Activated naive CD8-positive, alpha-beta T cell (primary cell): ENCODE measurements at regions not wholly inside any gene's neighbourhood (a gene's known extent, or its start where the extent isn't known, plus 50 kb on each side); places are given as distances from the start of the nearest gene placed in this dataset.
A peak's percentile ranks its signal among the peaks of the same experiment; 100 is the strongest.
"Not testable (repeated sequence)": the region's sequence is repeated elsewhere in the genome, so short reads cannot be mapped to it uniquely, and the experiment has no call there.

Source experiments
- H3K27ac Mint-ChIP-seq: one replicate; pipeline ENCODE4 v1.8.0; 2021; ENCODE audit warnings: mixed read lengths
- H3K27me3 Mint-ChIP-seq: one replicate; pipeline ENCODE4 v1.8.0; 2021; ENCODE audit warnings: mixed read lengths
- H3K36me3 Mint-ChIP-seq: one replicate; pipeline ENCODE4 v1.8.0; 2021; ENCODE audit warnings: mixed read lengths
- H3K4me1 Mint-ChIP-seq: one replicate; pipeline ENCODE4 v1.8.0; 2021; ENCODE audit warnings: low read depth, mixed read lengths
- H3K4me3 Mint-ChIP-seq: one replicate; pipeline ENCODE4 v1.8.0; 2021; ENCODE audit warnings: mild to moderate bottlenecking, mixed read lengths
- H3K9me3 Mint-ChIP-seq: one replicate; pipeline ENCODE4 v1.8.0; 2021; ENCODE audit warnings: low read depth, mixed read lengths

DNA sequence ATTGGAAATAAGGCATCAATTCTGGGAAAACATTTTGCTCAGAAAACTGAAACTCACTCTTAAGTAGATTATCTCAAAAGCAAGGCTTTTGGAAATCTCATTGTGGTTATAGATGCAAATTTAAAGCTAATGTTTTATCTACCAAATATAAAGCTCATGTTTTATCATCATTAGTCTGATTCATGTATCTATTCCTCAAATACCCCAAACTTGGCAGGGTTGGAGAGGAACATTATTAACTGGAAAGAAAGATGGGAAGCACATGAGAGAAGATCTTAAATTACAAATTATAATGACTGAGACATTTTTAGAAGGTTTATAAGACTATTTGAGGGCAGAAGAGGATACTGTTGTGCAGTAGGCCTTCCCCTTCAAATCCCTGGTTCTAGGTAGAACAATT lies 137.3 kb upstream of the TGFBR2 start:
- H3K27me3 Mint-ChIP-seq: no peaks in the 10 kb centered on the region
- H3K4me1 Mint-ChIP-seq: peaks cover 19% of the 10 kb centered on the region
- no peak overlapping the region for H3K4me3 Mint-ChIP-seq
- no peak overlapping the region for H3K27ac Mint-ChIP-seq
- H3K36me3 Mint-ChIP-seq: peaks cover 5% of the 10 kb centered on the region
- peaks cover 8% of the 10 kb centered on the region for H3K9me3 Mint-ChIP-seq

DNA sequence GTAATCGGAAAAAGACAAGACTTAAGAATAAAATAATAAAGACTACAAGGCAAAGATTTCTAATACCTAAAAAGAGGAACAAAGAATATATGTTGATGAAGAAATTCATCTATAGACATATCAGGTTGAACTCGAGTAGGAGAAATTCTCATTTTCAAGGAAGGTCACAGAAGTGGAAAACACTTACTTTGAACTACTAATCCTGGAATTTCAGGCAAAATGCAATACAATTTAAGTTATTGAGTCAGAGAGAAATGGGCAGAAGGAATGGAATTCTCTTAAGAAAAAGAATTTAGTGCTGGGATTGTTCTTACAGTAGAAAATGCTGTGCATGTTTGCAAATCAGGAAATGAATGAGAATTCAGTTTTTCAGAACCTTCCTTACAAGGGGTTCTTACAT lies 135.9 kb upstream of the TGFBR2 start:
- H3K27me3 Mint-ChIP-seq: no peaks in the 10 kb centered on the region
- peaks cover 32% of the 10 kb centered on the region for H3K4me1 Mint-ChIP-seq
- H3K9me3 Mint-ChIP-seq: no peaks in the 10 kb centered on the region

DNA sequence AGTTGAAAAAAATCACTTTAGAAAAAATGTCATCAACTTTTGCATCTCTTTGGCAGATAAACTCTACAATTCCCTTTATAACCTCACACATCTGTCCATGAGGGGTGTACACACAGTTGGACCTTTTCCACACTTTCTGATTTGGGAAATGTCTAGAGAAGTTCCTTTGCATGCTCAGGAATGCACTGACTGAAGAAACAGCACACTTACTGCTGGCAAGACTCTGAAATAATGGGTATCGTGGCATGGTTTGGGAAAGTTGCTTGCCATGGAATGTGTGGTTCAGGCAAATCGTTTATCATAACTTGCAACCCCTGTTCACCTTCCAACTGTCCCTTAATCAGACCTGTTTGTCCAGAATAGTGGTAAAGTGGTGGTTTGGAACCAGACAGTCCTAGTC lies 135.3 kb upstream of the TGFBR2 start:
- Mint-ChIP-seq H3K27ac (no peak overlapping the region), H3K4me1 (peaks cover 36% of the 10 kb centered on the region), H3K27me3 (no peaks in the 10 kb centered on the region), H3K36me3 (no peaks in the 10 kb centered on the region), H3K9me3 (no peaks in the 10 kb centered on the region), H3K4me3 (no peak overlapping the region)

More for the DNA sequence above, 135.9 kb upstream of the TGFBR2 start:
- no peak overlapping the region for H3K4me3 Mint-ChIP-seq
- H3K27ac Mint-ChIP-seq: no peak overlapping the region
- H3K36me3 Mint-ChIP-seq: no peaks in the 10 kb centered on the region

DNA sequence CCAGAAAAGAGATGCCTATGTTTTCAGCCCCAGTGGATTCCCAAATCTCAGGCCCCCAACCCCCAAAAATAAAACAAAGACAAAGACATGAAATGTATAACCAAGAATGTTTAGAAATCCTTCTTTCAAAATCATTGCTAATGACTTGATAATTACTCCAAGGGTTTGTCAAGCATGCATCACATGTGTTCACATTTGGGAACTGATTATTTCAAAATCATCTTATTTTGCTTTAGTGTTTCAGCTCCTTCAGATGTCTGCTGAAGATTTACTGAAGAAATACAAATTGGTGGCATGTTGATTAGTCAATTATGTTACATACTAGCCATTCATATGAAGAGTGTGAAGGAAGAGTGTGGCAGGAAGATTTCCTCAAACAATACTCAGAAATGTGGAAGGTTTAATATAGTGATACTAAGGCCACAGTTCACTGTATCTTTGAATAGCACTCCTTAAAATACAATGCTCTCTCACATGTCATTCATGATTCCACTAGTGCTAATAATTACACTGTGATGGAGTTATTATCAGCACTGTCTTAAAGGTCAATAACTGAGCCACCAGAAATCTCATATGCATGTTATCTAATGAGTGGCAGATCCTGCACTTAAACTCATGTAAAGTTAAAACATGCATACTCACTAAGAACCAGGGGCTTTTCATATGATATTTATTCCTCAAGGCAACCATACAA lies 134.5 kb upstream of the TGFBR2 start:
- H3K9me3 Mint-ChIP-seq: no peaks in the 10 kb centered on the region
- H3K4me1 Mint-ChIP-seq: peaks cover 44% of the 10 kb centered on the region
- no peaks in the 10 kb centered on the region for H3K36me3 Mint-ChIP-seq
- no peak overlapping the region for H3K4me3 Mint-ChIP-seq
- no peak overlapping the region for H3K27ac Mint-ChIP-seq
- H3K27me3 Mint-ChIP-seq: no peaks in the 10 kb centered on the region

DNA sequence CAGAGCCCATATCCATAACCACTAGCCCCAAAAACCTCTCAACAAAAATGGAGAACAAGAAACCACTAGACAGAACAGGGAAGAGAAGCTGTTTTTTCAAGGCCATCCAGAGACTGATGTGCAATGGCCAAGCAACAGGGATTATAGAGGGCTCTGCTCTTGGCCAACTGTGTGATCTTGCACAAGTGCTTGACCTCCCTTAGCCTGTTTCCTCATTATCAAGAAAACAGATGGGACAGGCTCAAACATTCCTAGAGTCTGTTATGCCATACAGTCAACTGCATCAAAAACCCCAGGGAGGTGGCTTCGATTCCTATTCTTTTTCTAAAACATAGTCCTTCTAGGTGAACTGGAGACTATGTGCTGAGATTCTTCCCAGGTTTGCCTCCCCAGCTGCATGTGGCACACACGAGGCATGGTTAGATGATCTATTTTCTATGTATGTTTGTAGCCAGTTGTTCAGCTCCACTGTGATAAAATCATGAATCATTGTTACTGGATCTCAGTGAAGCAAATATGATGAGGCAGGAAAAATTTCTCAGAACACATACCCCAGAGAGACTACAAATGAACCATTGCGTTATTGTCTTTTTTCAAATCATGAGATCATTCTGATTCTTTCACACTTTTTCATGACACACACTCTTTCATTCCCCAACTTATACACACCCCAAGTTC lies 132.9 kb upstream of the TGFBR2 start:
- Mint-ChIP-seq H3K4me3 (no peak overlapping the region), H3K4me1 (peaks cover 56% of the 10 kb centered on the region), H3K36me3 (no peaks in the 10 kb centered on the region)

DNA sequence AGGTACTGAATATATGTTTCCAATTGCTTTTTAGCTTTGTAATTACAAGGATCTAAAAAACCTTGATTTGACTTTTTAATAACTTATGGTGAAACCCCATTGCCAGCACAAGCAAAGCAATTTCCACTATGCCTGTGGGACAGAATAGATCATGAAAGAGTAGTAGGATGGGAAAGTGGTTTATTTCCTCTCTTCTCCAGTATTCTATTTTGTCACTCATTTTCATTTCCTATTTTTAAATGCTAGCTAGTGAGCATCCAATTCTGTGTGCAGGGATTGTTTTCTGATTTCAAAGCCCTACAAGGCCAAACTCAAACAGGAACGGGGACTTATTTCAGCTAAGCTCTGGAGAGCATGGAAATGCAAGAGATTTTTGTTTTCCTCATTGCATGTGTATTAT lies 132.0 kb upstream of the TGFBR2 start:
- H3K9me3 Mint-ChIP-seq: no peaks in the 10 kb centered on the region
- peaks cover 2% of the 10 kb centered on the region for H3K36me3 Mint-ChIP-seq
- no peaks in the 10 kb centered on the region for H3K27me3 Mint-ChIP-seq
- H3K4me1 Mint-ChIP-seq: peaks cover 57% of the 10 kb centered on the region
- no peak overlapping the region for H3K27ac Mint-ChIP-seq
- H3K4me3 Mint-ChIP-seq: peak overlapping the region; percentile 17

More for the DNA sequence above, 132.9 kb upstream of the TGFBR2 start:
- Mint-ChIP-seq H3K9me3 (no peaks in the 10 kb centered on the region), H3K27me3 (no peaks in the 10 kb centered on the region), H3K27ac (no peak overlapping the region)

DNA sequence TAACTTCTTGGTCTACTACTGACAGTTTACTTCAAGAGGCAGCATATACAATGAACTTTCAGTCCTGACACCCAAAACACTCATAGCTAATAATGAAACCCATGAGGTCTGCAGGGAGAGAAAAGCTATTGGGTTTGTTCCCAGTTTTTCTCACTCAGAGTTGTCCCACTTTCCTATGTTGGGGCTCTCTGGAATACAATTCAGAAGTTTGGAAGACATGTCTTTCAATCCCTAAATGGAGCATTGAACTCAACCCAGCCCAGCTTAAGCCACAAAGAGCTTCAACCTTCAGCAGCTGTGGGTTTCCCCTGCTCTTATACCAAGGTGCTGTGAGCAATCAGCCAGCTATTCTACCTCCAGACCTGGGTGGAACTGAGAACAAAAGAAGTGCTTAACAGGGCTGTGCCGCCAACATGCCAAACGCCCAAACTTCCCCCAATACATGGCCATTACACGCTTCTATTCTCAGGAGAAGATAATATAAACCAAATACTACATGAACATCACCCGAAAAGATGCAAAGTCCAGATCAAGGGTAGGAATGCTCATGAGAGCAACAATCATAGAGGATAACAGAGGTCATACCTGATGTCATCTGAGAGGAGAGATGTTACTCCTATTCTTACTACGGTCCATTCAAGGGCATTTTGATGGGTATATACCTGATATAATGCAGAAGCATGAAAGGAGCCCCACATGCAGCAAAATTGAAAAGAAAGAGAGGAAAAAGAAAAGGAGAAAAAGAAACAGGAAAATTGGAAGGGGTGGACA lies 131.2 kb upstream of the TGFBR2 start:
- Mint-ChIP-seq H3K36me3 (peaks cover 7% of the 10 kb centered on the region), H3K4me3 (peak overlapping the region; percentile 12)

DNA sequence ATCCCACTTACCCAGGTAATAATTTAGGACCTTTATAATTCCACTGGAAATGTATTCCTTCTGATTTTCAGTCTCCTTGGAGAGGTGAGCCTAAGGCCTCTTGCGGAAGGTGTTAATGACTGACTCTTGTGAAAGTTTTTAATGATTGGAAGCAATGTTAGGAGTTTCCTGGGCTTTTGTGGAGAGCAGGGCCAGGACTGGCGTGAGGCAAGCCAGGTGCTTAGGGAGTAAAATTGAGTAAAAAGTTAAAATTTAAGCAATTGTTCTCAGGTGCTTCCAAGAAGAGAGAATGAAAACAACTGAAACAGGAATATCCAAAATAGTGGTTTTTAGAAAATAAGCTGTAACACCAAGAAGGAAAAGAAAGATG lies 130.6 kb upstream of the TGFBR2 start:
- Mint-ChIP-seq H3K4me3 (no peak overlapping the region), H3K27me3 (no peaks in the 10 kb centered on the region), H3K36me3 (peaks cover 7% of the 10 kb centered on the region), H3K4me1 (peaks cover 57% of the 10 kb centered on the region), H3K27ac (no peak overlapping the region), H3K9me3 (no peaks in the 10 kb centered on the region)

More for the DNA sequence above, 131.2 kb upstream of the TGFBR2 start:
- Mint-ChIP-seq H3K27ac (peak overlapping the region; percentile 43), H3K4me1 (peaks cover 60% of the 10 kb centered on the region), H3K27me3 (no peaks in the 10 kb centered on the region), H3K9me3 (no peaks in the 10 kb centered on the region)

DNA sequence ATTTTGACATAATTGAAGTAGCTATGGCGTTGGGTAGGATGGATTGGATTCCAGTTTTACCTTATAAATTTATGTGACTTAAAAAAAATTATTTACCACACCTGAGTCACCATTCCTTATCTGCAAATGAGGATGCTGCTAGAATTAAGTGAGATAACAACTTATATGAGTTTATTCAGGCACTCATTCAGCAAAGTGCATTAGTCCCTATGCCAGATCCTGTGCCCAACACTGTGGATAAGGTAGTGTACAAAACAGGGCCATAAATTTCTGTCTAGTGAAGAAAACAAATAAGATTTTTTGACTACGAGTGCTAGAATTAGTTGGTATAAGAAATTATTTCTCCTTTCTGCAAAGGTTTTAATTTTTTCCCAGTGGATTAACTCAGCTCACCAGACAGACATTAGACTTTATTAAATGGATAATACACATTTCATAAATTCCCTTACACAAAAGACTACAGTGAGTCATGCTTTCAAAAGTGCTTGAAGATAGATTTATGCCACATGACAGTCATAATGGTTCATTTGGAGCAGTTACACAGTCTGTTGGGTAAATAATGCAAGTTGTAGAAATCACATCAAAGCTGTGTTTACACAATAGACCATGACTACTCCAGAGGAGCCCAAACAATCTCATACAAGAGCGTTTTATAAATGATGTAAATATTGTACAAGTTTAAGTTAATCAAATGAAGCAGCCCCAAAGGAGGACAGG lies 129.9 kb upstream of the TGFBR2 start:
- Mint-ChIP-seq H3K4me1 (peaks cover 55% of the 10 kb centered on the region), H3K27ac (no peak overlapping the region), H3K36me3 (peaks cover 7% of the 10 kb centered on the region), H3K9me3 (no peaks in the 10 kb centered on the region), H3K27me3 (no peaks in the 10 kb centered on the region), H3K4me3 (no peak overlapping the region)

DNA sequence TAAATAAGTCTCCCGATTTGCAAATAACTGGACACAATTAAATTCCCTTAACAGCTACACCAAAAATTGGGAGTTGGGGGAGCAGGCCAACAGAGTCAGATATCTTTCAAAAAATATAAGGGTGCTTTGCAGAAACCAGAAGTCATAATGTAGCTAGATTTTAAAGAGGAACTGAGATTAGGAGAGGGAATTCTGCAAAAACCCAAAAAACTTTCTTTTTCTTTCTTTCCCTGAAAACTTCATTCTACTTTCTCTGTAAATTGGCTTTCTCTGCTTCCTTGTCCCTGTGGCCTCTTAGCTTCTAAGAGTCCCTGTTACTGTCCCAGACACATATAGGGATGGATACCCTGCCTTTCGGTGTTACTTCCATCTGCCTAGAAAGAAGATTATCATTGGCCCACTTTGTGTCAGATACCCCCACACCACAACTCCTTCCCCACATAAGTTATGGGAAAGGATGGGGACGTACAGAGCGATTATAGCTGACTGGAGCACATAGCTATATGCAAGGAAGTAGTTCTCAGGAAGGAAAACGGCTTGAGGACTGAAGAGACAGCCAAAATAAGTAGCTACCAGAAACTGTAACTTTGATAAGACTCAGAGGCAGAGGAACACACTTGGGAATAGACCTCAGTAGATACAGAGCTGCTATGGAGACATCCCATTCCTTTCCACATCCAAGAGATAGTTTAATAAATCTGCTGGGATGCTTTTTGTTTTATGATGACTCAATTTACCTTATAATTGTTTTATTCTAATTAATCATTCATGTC lies 129.1 kb upstream of the TGFBR2 start:
- H3K27ac Mint-ChIP-seq: no peak overlapping the region
- H3K4me1 Mint-ChIP-seq: peaks cover 51% of the 10 kb centered on the region

DNA sequence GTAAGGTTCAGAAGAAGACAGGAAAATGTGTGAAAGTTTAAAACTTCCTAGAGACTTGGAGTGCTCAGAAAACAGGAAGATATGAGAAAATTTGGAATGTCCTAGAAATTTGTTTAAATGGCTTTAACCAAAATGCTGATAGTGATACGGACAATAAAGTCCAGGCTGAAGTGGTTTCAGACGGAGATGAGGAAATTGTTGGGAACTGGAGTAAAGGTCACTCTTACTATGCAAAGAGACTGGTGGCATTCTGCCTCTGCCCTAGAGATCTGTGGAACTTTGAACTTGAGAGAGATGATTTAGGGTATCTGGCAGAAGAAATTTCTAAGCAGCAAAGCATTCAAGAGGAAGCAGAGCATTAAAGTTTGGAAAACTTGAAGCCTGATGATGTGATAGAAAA lies 126.7 kb upstream of the TGFBR2 start:
- not testable (repeated sequence) for H3K27me3 Mint-ChIP-seq, H3K9me3 Mint-ChIP-seq, H3K4me3 Mint-ChIP-seq, H3K36me3 Mint-ChIP-seq
- Mint-ChIP-seq H3K27ac (peak overlapping the region; percentile 37), H3K4me1 (peaks cover 40% of the 10 kb centered on the region)

More for the DNA sequence above, 129.1 kb upstream of the TGFBR2 start:
- Mint-ChIP-seq H3K4me3 (no peak overlapping the region), H3K27me3 (no peaks in the 10 kb centered on the region), H3K36me3 (peaks cover 7% of the 10 kb centered on the region), H3K9me3 (no peaks in the 10 kb centered on the region)

DNA sequence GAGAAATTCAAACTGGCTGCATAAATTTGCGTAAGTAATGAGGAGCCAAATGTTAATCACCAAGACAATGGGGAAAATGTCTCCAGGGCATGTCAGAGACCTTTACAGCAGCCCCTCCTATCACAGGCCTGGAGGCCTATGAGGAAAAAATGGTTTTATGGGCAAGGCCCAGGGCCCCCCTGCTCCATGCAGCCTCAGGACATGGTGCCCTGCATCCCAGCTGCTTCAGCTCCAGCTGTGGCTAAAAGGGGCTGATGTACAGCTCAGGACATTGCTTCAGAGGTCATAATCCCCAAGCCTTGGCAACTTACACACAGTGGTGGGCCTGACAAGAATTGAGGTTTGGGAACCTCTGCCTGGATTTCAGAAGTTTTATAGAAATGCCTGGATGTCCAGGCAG lies 126.2 kb upstream of the TGFBR2 start:
- not testable (repeated sequence) for H3K27ac Mint-ChIP-seq, H3K9me3 Mint-ChIP-seq
- peaks cover 36% of the 10 kb centered on the region for H3K4me1 Mint-ChIP-seq

DNA sequence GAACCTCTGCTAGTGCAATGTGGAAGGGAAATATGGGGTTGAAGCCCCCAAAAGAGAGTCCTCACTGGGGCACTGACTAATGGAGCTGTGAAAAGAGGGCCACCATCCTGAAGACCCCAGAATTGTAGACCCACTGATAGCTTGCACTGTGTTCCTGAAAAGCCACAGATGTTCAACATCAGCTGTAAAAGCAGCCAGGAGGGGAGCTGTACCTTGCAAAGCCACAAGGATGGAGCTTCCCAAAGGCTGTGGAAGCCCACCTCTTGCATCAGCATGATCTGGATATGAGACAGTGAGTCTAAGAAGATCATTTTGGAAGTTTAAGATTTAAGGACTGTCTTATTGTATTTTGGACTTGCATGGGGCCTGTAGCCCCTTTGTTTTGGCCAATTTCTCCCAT lies 125.8 kb upstream of the TGFBR2 start:
- H3K27ac Mint-ChIP-seq: no peak overlapping the region
- no peak overlapping the region for H3K4me3 Mint-ChIP-seq
- H3K27me3 Mint-ChIP-seq: no peaks in the 10 kb centered on the region
- H3K36me3 Mint-ChIP-seq: peaks cover 10% of the 10 kb centered on the region
- no peaks in the 10 kb centered on the region for H3K9me3 Mint-ChIP-seq
- peaks cover 31% of the 10 kb centered on the region for H3K4me1 Mint-ChIP-seq

More for the DNA sequence above, 126.2 kb upstream of the TGFBR2 start:
- not testable (repeated sequence) for H3K27me3 Mint-ChIP-seq, H3K36me3 Mint-ChIP-seq, H3K4me3 Mint-ChIP-seq

DNA sequence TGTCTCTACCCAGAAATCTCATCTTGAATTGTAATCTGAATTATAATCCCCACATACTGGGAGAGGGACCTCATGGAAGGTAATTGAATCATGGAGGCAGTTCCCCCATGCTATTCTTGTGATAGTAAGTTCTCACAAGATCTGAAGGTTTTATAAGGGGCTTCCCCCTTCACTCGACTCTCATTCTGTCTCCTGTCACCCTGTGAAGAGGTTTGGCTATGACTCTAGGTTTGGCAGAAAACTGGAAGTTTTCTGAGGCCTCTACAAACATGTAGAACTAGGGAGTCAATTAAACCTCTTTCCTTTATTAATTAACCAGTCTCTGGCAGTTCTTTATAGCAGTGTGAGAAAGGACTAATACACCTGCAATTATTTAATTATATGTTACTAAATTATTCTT lies 125.2 kb upstream of the TGFBR2 start:
- Mint-ChIP-seq H3K36me3 (peaks cover 10% of the 10 kb centered on the region), H3K27me3 (no peaks in the 10 kb centered on the region), H3K4me1 (peaks cover 27% of the 10 kb centered on the region), H3K4me3 (no peak overlapping the region), H3K27ac (no peak overlapping the region), H3K9me3 (no peaks in the 10 kb centered on the region)
